SK-N-MC (cell line): ENCODE measurements at regions not wholly inside any gene's neighbourhood (a gene's known extent, or its start where the extent isn't known, plus 50 kb on each side); places are given as distances from the start of the nearest gene placed in this dataset.

ENCODE experiments used
- EZH2 ChIP-seq: fragments of 200-600 bp; sonication (generic); IDR thresholded peaks from one replicate; pipeline ENCODE4 v1.6.1; 2017; ENCODE audit warnings: antibody characterized with exemption
- FOXP2 ChIP-seq: optimal IDR thresholded peaks from 2 replicates; pipeline ENCODE3; 2011; ENCODE audit warnings: mild to moderate bottlenecking, moderate library complexity; ENCODE audit not compliant: insufficient read depth; ENCODE audit errors: extremely low read length, control extremely low read depth
- POLR2AphosphoS5 ChIP-seq: IDR thresholded peaks from 2 replicates; pipeline ENCODE4 v1.6.1; 2012; ENCODE audit warnings: mild to moderate bottlenecking, low read depth, low read length, borderline replicate concordance

DNA sequence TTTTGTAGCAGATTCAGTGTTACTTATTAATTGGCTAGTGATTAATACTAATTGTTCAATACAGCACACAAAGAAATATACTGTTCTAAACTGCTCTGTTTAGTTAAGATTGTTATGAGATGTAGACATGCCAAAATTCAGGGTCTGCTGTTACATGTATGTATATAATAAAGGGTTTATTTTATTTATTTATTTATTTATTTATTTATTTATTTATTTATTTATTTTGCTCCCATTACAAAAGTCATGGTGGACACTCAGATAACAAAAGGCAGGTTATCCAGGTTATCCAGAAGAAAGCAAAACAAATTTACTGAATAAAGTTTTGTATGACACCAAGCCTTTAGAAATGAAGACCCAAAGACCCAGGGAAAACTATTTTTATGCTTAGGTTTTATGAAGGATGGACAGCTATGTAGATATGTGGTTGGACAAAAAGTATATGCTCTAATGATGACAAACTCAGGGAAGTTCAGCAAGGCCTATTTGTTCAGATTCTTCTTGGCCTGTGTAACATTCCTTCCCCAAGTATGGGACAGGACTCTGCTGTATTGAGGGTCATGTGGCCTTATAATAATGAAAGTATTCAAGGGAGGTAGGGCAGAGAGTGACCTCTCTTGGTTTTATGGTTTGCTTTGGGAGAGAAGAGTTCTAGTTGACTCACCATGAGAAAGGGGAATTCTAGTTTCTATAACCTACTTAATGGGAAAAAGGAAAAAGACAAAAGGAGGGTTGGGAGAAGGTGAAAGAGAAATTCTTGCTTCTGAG, 1056.8 kb downstream of the ROBO2 start:
- TF ChIP-seq EZH2 (no peak), POLR2AphosphoS5 (no peak), FOXP2 (no peak)
